Esophagus squamous epithelium (tissue), 4 donors: ENCODE measurements at regions not wholly inside any gene's neighbourhood (a gene's known extent, or its start where the extent isn't known, plus 50 kb on each side); places are given as distances from the start of the nearest gene placed in this dataset.

Source experiments
- POLR2A ChIP-seq, 4 donors: fragments of 450-650 bp; IDR thresholded peaks; one replicate each; pipeline ENCODE4 v1.6.1; 2017; ENCODE audit warnings: antibody characterized with exemption in 4 of 4, mild to moderate bottlenecking in 4 of 4, moderate library complexity in 3 of 4
- TF ChIP-seq, protein P1 (sequence below), 6 experiments: fragments of 450-650 bp in 4 of 6; fragments of 200-600 bp in 2 of 6; sonication (generic) in 2 of 6; IDR thresholded peaks; one replicate each; pipeline ENCODE4 v1.5.1; 2016 to 2019; ENCODE audit warnings: antibody characterized with exemption in 6 of 6, mild to moderate bottlenecking in 4 of 6, moderate library complexity in 4 of 6

DNA sequence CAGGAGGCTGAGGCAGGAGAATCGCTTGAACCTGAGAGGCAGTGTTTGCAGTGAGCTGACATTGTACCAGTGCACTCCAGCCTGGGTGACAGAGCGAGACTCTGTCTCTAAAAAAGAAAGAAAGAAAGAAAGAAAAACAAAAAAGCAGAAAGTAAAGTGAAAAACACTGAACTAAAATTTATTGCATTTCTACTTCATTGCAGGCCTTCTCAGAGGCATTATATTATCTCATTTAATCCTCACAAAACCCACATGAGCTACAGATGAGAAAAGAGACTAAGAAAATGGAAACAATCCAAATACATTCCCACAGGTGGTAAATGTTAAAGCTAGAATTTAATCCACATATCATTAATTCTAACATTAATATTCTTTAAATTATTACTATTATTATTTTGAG is 147.2 kb upstream of the FREM2 start:
- TF ChIP-seq, protein P1, sequence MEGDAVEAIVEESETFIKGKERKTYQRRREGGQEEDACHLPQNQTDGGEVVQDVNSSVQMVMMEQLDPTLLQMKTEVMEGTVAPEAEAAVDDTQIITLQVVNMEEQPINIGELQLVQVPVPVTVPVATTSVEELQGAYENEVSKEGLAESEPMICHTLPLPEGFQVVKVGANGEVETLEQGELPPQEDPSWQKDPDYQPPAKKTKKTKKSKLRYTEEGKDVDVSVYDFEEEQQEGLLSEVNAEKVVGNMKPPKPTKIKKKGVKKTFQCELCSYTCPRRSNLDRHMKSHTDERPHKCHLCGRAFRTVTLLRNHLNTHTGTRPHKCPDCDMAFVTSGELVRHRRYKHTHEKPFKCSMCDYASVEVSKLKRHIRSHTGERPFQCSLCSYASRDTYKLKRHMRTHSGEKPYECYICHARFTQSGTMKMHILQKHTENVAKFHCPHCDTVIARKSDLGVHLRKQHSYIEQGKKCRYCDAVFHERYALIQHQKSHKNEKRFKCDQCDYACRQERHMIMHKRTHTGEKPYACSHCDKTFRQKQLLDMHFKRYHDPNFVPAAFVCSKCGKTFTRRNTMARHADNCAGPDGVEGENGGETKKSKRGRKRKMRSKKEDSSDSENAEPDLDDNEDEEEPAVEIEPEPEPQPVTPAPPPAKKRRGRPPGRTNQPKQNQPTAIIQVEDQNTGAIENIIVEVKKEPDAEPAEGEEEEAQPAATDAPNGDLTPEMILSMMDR (IDR thresholded peaks at IDR 0.05), result no peak
- no peak for TF ChIP-seq POLR2A (IDR thresholded peaks at IDR 0.05)
